MM.1S (cell line): ENCODE measurements at regions not wholly inside any gene's neighbourhood (a gene's known extent, or its start where the extent isn't known, plus 50 kb on each side); places are given as distances from the start of the nearest gene placed in this dataset.

Experiments used
- EZH2 ChIP-seq: fragments of 300-600 bp; sonication (generic); optimal IDR thresholded peaks from 2 replicates; pipeline ENCODE3; 2017; ENCODE audit warnings: low read depth, mild to moderate bottlenecking, antibody characterized with exemption, low read length, mixed read lengths
- EZH2phosphoT487 ChIP-seq: fragments of 300-600 bp; sonication (generic); IDR thresholded peaks from 2 replicates; pipeline ENCODE4 v1.6.1; 2018; ENCODE audit warnings: antibody characterized with exemption, low read length
- TF ChIP-seq, protein P1 (sequence below): fragments of 300-600 bp; sonication (generic); IDR thresholded peaks from 2 replicates; pipeline ENCODE4 v1.5.1; 2016; ENCODE audit warnings: antibody characterized with exemption, low read length, mixed read lengths

DNA sequence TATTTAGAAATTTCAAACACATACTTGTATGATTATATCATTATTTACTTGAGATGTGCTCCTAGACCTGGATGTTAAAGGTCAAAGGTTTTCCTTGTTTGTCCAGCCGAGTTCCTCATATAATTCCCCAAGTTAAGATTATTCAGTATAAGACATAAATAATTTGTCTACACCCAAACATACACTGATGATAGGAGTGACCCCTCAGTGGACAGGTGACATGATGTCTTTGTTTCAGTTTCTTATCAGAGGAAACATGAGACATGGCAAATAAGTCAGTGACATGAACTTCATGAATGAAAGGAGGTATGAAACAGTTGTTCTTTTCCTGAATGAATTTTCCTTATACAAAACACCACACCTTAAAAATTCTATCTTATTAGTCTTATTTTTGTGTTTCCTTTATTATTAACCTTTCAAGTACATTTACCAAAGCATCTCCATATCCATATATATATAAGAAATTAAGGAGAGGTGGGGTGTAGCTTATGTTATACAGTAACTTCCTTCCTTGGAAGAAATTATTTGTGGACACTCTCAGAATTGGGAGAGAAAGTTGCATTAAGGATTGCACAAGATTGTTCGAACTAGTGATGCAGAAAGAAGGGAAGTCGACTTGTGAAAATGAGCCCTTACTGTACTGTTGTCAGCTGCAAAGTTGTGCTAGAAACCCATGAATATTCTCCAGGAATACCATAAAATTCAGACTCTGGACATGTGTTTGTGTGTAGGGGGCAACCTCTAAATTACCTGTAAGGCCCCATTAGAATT is 60.5 kb downstream of the POM121L12 start:
- TF ChIP-seq, protein P1, sequence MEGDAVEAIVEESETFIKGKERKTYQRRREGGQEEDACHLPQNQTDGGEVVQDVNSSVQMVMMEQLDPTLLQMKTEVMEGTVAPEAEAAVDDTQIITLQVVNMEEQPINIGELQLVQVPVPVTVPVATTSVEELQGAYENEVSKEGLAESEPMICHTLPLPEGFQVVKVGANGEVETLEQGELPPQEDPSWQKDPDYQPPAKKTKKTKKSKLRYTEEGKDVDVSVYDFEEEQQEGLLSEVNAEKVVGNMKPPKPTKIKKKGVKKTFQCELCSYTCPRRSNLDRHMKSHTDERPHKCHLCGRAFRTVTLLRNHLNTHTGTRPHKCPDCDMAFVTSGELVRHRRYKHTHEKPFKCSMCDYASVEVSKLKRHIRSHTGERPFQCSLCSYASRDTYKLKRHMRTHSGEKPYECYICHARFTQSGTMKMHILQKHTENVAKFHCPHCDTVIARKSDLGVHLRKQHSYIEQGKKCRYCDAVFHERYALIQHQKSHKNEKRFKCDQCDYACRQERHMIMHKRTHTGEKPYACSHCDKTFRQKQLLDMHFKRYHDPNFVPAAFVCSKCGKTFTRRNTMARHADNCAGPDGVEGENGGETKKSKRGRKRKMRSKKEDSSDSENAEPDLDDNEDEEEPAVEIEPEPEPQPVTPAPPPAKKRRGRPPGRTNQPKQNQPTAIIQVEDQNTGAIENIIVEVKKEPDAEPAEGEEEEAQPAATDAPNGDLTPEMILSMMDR = no peak
- no peak for TF ChIP-seq EZH2
- TF ChIP-seq EZH2phosphoT487 = no peak
